IMR-90 (cell line): ENCODE measurements at regions not wholly inside any gene's neighbourhood (a gene's known extent, or its start where the extent isn't known, plus 50 kb on each side); places are given as distances from the start of the nearest gene placed in this dataset.

ENCODE experiments used
- CHD1 ChIP-seq: IDR thresholded peaks from 2 replicates; pipeline ENCODE4 v1.6.1; 2012; ENCODE audit warnings: low read depth, low read length, improper control_type of control experiment
- FOS ChIP-seq: fragments of 150-350 bp; IDR thresholded peaks from 2 replicates; pipeline ENCODE4 v1.6.1; 2016; ENCODE audit warnings: low read depth, low read length
- MAZ ChIP-seq: IDR thresholded peaks from 2 replicates; pipeline ENCODE4 v1.6.1; 2012; ENCODE audit warnings: low read depth, mild to moderate bottlenecking, low read length, improper control_type of control experiment, moderate library complexity, borderline replicate concordance
- MXI1 ChIP-seq: IDR thresholded peaks from 2 replicates; pipeline ENCODE4 v1.6.1; 2012; ENCODE audit warnings: low read depth, mild to moderate bottlenecking, low read length, moderate library complexity, borderline replicate concordance
- SMC3 ChIP-seq: fragments of 150-350 bp; IDR thresholded peaks from 2 replicates; pipeline ENCODE4 v1.6.1; 2016; ENCODE audit warnings: low read depth, mild to moderate bottlenecking, antibody characterized with exemption, low read length, moderate library complexity
- USF2 ChIP-seq: fragments of 150-350 bp; IDR thresholded peaks from 2 replicates; pipeline ENCODE4 v1.6.1; 2017; ENCODE audit warnings: mild to moderate bottlenecking, antibody characterized with exemption, low read length, low read depth

GRCh38 chr13:32837307-32837972 lies 178.8 kb upstream of the KL start (continued):
- no peak for TF ChIP-seq MXI1
- no peak for TF ChIP-seq SMC3
- TF ChIP-seq MAZ, result no peak
- no peak for TF ChIP-seq FOS
- no peak for TF ChIP-seq USF2
- no peak for TF ChIP-seq CHD1
